ENCODE measurements at regions not wholly inside any gene's neighbourhood (a gene's known extent, or its start where the extent isn't known, plus 50 kb on each side); places are given as distances from the start of the nearest gene placed in this dataset.

DNA sequence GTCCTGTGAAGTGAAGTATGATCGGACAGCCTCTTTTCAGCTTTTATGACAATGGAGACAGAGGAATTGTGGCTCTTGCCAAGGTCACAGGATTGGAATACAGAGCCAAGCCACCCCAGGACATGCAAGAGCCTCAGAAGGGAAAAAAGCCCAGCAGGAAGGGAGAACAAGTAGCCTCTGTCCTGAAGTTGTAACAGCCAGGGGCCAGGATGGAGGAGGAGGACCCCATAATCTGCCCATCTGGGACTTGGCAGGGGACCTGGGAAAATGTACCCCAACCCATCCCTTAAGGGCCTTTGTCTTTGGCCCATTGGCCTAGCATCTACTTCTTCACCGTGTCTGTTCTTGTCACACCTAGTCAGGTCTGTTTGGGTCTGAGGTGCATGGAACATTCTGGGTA is 60.4 kb upstream of the POLG start:
- intact Hi-C loops (cut with micrococcal nuclease) = no loop called here
- Histone ChIP-seq H3K27ac (replicated peaks) (no peak overlapping the region), H3K4me1 (peaks cover 11% of the 10 kb centered on the region), H3K27me3 (ENCODE audit: low read depth) (peaks cover 100% of the 10 kb centered on the region), H3K9me3 (replicated peaks) (no peaks in the 10 kb centered on the region), H3K36me3 (no peaks in the 10 kb centered on the region), H3K4me3 (no peak overlapping the region)
- TF ChIP-seq CTCF (IDR thresholded peaks at IDR 0.05; ENCODE audit: borderline replicate concordance) = no peak
- no peak for DNase-seq

DNA sequence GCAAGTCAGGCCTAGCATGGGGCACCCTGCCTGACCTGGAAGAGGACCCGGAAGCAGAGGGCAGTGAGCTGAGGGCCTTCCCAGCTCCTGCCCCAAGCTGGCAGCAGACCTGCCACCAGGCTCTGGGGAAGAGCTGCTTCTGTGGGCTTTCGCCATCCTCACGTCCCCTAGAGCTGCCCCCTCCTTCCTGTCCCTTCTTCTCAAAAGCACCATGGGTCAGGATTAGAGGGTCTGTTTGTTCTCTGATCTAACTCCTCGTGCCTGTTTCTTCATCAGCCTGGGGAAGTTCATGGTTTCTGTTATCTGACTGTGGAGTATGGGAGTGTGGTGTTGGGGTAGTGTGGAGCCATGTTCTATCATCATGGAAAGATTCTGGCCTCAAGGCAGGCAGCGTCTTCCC is 58.4 kb upstream of the POLG start:
- H3K36me3 ChIP-seq = no peaks in the 10 kb centered on the region
- H3K4me1 ChIP-seq = no peaks in the 10 kb centered on the region
- H3K27me3 ChIP-seq (ENCODE audit: low read depth) = peaks cover 99% of the 10 kb centered on the region
- no peaks in the 10 kb centered on the region for H3K9me3 ChIP-seq (replicated peaks)
- no peak overlapping the region for H3K4me3 ChIP-seq
- no peak for DNase-seq
- H3K27ac ChIP-seq (replicated peaks) = no peak overlapping the region
- no peak for TF ChIP-seq CTCF (IDR thresholded peaks at IDR 0.05; ENCODE audit: borderline replicate concordance)
- intact Hi-C loops (cut with micrococcal nuclease) = no loop called here

DNA sequence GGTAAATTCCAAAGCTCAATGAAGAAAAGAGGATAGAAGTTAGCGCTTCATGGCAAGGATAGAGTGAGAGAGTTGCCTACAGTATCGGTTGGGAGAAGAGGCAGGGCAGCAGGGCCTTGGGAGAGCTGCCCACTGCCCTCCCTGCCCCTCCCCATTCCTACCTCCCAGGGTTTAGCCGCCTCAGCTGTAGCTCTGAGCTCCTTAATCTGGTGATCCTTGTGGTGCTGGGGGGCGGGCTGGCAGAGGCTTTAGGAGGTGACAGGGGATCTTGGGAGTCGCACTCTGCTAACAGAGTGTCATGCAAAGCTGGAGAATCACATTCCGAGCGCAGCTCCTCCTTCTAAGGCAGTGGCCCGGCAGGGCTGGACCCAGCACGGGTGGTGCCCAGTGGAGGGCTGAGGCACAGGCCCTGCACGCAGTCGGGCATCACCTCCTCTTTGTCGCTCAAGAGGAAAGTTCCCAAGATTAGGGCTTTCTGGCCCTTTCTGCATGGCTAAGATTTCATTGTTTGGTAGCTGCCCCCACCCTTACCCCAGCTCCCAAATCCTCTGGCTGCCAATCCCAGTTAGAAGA is 57.1 kb upstream of the POLG start:
- no peak for DNase-seq
- Histone ChIP-seq H3K4me1 (no peaks in the 10 kb centered on the region), H3K27ac (replicated peaks) (no peak overlapping the region), H3K4me3 (no peak overlapping the region), H3K9me3 (replicated peaks) (no peaks in the 10 kb centered on the region), H3K27me3 (ENCODE audit: low read depth) (peaks cover 95% of the 10 kb centered on the region), H3K36me3 (no peaks in the 10 kb centered on the region)
- TF ChIP-seq CTCF (IDR thresholded peaks at IDR 0.05; ENCODE audit: borderline replicate concordance) = no peak
- intact Hi-C loops (cut with micrococcal nuclease) = no loop called here

GRCh38 chr15:89389841-89390603 is 55.4 kb upstream of the POLG start:
- TF ChIP-seq CTCF (IDR thresholded peaks at IDR 0.05; ENCODE audit: borderline replicate concordance) = no peak
- H3K9me3 ChIP-seq (replicated peaks) = no peaks in the 10 kb centered on the region
- H3K4me1 ChIP-seq = no peaks in the 10 kb centered on the region
- no peak overlapping the region for H3K4me3 ChIP-seq
- peaks cover 89% of the 10 kb centered on the region for H3K27me3 ChIP-seq (ENCODE audit: low read depth)
- no peak overlapping the region for H3K27ac ChIP-seq (replicated peaks)
- no peak for DNase-seq
- intact Hi-C loops (cut with micrococcal nuclease) = no loop called here
- H3K36me3 ChIP-seq = no peaks in the 10 kb centered on the region

DNA sequence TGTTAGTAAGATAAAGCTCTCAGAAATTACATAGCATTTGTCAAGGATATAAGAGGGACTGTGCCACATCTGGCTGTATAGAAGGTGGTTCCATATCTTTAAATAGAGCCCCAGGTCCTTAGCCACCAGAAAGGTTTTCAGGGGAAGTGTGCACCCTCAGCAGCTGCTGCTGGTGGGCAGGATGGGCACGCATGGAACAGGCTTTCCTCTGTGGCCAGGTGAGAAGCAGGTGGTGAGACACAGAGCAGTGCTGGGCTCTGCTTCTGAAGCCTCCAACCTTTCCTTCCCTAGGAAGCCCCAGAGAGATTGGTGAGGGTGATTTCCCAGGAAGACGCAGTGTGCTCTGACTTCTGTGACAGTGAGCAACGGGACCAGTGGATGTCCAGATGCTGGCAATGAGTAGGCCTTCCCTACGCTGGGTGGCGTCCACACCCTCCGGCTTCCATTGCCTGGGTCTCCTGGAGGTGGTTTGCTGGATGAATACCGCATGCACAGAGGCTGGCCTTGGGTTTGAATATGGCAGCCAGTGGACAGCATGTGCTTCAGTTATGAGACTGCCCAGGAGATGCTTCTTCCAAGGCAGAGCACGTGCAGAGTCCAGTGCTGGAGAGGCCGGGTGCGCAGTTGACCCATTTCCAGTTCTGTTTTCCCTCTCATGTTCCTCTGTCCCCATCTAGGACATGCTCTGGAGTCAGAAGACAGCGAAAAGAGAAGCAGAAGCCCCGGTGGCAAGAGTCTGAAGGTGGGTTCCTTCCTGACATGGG is 52.7 kb upstream of the POLG start:
- Histone ChIP-seq H3K4me1 (no peaks in the 10 kb centered on the region), H3K9me3 (replicated peaks) (no peaks in the 10 kb centered on the region), H3K4me3 (no peak overlapping the region), H3K36me3 (no peaks in the 10 kb centered on the region), H3K27me3 (ENCODE audit: low read depth) (peaks cover 89% of the 10 kb centered on the region), H3K27ac (replicated peaks) (no peak overlapping the region)
- intact Hi-C loops (cut with micrococcal nuclease) = no loop called here
- no peak for TF ChIP-seq CTCF (IDR thresholded peaks at IDR 0.05; ENCODE audit: borderline replicate concordance)
- no peak for DNase-seq
